Lower leg skin (tissue), 3 donors: ENCODE measurements at regions not wholly inside any gene's neighbourhood (a gene's known extent, or its start where the extent isn't known, plus 50 kb on each side); places are given as distances from the start of the nearest gene placed in this dataset.

ENCODE experiments used
- POLR2A ChIP-seq, 2 donors: fragments of 450-650 bp; IDR thresholded peaks; one replicate each; pipeline ENCODE4 v1.6.1; 2016 to 2017; ENCODE audit warnings: antibody characterized with exemption in 2 of 2, mild to moderate bottlenecking in 1 of 2, moderate library complexity in 1 of 2
- TF ChIP-seq, protein P1 (sequence below), 3 donors: fragments of 450-650 bp; IDR thresholded peaks; one replicate each; pipeline ENCODE4 v1.5.1; 2016; ENCODE audit warnings: antibody characterized with exemption in 3 of 3, mild to moderate bottlenecking in 3 of 3, moderate library complexity in 2 of 3

DNA sequence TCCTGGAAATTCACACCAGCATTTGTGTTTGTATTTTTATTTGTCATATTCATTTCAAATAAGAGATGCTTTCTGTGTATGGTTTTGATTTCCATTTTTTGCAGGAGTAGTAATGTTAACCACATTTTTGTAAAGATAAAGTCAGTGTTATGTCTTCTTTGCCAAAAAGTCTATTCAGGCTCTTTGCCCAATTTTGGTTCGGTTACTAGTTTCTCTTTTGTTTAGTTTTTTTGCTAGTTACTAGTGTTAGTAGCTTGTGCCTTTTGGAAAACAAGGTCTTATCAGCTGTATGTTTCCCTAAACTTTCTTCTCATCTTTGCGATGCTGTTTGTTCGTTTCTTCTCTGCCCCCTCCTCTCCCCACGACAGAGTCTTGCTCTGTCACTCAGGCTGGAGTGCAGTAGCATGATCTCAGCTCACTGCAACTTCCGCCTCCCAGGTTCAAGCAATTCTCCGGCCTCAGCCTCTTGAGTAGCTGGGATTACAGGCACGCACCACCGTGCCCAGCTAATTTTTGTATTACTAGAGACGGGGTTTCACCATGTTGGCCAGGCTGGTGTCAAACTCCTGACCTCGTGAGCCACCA is 112.3 kb upstream of the GRK3 start:
- TF ChIP-seq, protein P1, sequence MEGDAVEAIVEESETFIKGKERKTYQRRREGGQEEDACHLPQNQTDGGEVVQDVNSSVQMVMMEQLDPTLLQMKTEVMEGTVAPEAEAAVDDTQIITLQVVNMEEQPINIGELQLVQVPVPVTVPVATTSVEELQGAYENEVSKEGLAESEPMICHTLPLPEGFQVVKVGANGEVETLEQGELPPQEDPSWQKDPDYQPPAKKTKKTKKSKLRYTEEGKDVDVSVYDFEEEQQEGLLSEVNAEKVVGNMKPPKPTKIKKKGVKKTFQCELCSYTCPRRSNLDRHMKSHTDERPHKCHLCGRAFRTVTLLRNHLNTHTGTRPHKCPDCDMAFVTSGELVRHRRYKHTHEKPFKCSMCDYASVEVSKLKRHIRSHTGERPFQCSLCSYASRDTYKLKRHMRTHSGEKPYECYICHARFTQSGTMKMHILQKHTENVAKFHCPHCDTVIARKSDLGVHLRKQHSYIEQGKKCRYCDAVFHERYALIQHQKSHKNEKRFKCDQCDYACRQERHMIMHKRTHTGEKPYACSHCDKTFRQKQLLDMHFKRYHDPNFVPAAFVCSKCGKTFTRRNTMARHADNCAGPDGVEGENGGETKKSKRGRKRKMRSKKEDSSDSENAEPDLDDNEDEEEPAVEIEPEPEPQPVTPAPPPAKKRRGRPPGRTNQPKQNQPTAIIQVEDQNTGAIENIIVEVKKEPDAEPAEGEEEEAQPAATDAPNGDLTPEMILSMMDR (IDR thresholded peaks at IDR 0.05) = no peak
- TF ChIP-seq POLR2A (IDR thresholded peaks at IDR 0.05) = no peak
